ENCODE measurements at regions not wholly inside any gene's neighbourhood (a gene's known extent, or its start where the extent isn't known, plus 50 kb on each side); places are given as distances from the start of the nearest gene placed in this dataset.

GRCh38 chr13:83453723-83454122, 428.6 kb downstream of the SLITRK1 start:
- Histone ChIP-seq H3K4me2 (ENCODE audit: low read length) (no peak overlapping the region), H3K36me3 (ENCODE audit: insufficient read depth, low read length) (no peaks in the 10 kb centered on the region), H3K9me3 (ENCODE audit: low read length) (no peaks in the 10 kb centered on the region), H3K4me3 (ENCODE audit: low read depth, low read length, poor library complexity, severe bottlenecking) (no peak overlapping the region), H3K9me2 (ENCODE audit: insufficient read depth, low read length) (no peaks in the 10 kb centered on the region), H2AFZ (ENCODE audit: low read length) (no peak overlapping the region), H3K79me2 (ENCODE audit: insufficient read depth, low read depth, low read length) (no peaks in the 10 kb centered on the region), H3K27ac (ENCODE audit: low read depth, low read length, poor library complexity, severe bottlenecking) (no peak overlapping the region), H4K20me1 (ENCODE audit: insufficient read depth, low read length) (no peaks in the 10 kb centered on the region), H3K4me1 (ENCODE audit: insufficient read depth, low read length, poor library complexity, severe bottlenecking) (no peaks in the 10 kb centered on the region)
- intact Hi-C loops (cut with micrococcal nuclease; ENCODE audit: unreplicated experiment): no loop called here
- TF ChIP-seq EZH2phosphoT487 (IDR thresholded peaks at IDR 0.05; ENCODE audit: borderline replicate concordance, low read depth, low read length): no peak
- ChIA-PET CTCF (ENCODE audit: unreplicated experiment) (no interaction called here), POLR2A (no interaction called here)
- BruUV-seq (replicated peaks): no TSS peak
- no peak for DNase-seq (ENCODE audit: low spot score)

- H3K36me3 ChIP-seq (ENCODE audit: insufficient read depth, low read length): no peaks in the 10 kb centered on the region
- intact Hi-C loops (cut with micrococcal nuclease; ENCODE audit: unreplicated experiment): no loop called here
- H3K9me2 ChIP-seq (ENCODE audit: insufficient read depth, low read length): no peaks in the 10 kb centered on the region
- H2AFZ ChIP-seq (ENCODE audit: low read length): no peak overlapping the region
- no peaks in the 10 kb centered on the region for H3K79me2 ChIP-seq (ENCODE audit: insufficient read depth, low read depth, low read length)
- ChIA-PET CTCF (ENCODE audit: unreplicated experiment) (no interaction called here), POLR2A (no interaction called here)
- BruUV-seq (replicated peaks): no TSS peak
- H3K4me2 ChIP-seq (ENCODE audit: low read length): no peak overlapping the region
- no peaks in the 10 kb centered on the region for H3K4me1 ChIP-seq (ENCODE audit: insufficient read depth, low read length, poor library complexity, severe bottlenecking)
- no peaks in the 10 kb centered on the region for H3K9me3 ChIP-seq (ENCODE audit: low read length)
- TF ChIP-seq EZH2phosphoT487 (IDR thresholded peaks at IDR 0.05; ENCODE audit: borderline replicate concordance, low read depth, low read length): no peak
- TF ChIP-seq CTCF (conservative IDR thresholded peaks at IDR 0.05; ENCODE audit: low read length): no peak
- H4K20me1 ChIP-seq (ENCODE audit: insufficient read depth, low read length): no peaks in the 10 kb centered on the region
- H3K27ac ChIP-seq (ENCODE audit: low read depth, low read length, poor library complexity, severe bottlenecking): no peak overlapping the region
- no peak for DNase-seq (ENCODE audit: low spot score)
- H3K4me3 ChIP-seq (ENCODE audit: low read depth, low read length, poor library complexity, severe bottlenecking): no peak overlapping the region
Measured at GRCh38 chr13:83453300-83453699, 429.0 kb downstream of the SLITRK1 start.

- Histone ChIP-seq H3K36me3 (ENCODE audit: insufficient read depth, low read length) (no peaks in the 10 kb centered on the region), H4K20me1 (ENCODE audit: insufficient read depth, low read length) (no peaks in the 10 kb centered on the region), H3K9me3 (ENCODE audit: low read length) (no peaks in the 10 kb centered on the region), H3K4me1 (ENCODE audit: insufficient read depth, low read length, poor library complexity, severe bottlenecking) (no peaks in the 10 kb centered on the region), H3K4me2 (ENCODE audit: low read length) (no peak overlapping the region), H3K27ac (ENCODE audit: low read depth, low read length, poor library complexity, severe bottlenecking) (no peak overlapping the region), H3K9me2 (ENCODE audit: insufficient read depth, low read length) (no peaks in the 10 kb centered on the region), H2AFZ (ENCODE audit: low read length) (no peak overlapping the region), H3K79me2 (ENCODE audit: insufficient read depth, low read depth, low read length) (no peaks in the 10 kb centered on the region), H3K4me3 (ENCODE audit: low read depth, low read length, poor library complexity, severe bottlenecking) (no peak overlapping the region)
- CTCF ChIA-PET (ENCODE audit: unreplicated experiment): no interaction called here
- intact Hi-C loops (cut with micrococcal nuclease; ENCODE audit: unreplicated experiment): no loop called here
- POLR2A ChIA-PET: interaction anchor here (1.2 kb wide), 1 partner anchor 13 kb away, joined by 3 read pairs; no protein-coding TSS in a partner anchor
- no peak for TF ChIP-seq CTCF (conservative IDR thresholded peaks at IDR 0.05; ENCODE audit: low read length)
- no peak for TF ChIP-seq EZH2phosphoT487 (IDR thresholded peaks at IDR 0.05; ENCODE audit: borderline replicate concordance, low read depth, low read length)
- no peak for DNase-seq (ENCODE audit: low spot score)
- BruUV-seq (replicated peaks): no TSS peak
Measured at GRCh38 chr13:83452292-83452950, 429.9 kb downstream of the SLITRK1 start.
